ENCODE measurements at regions not wholly inside any gene's neighbourhood (a gene's known extent, or its start where the extent isn't known, plus 50 kb on each side); places are given as distances from the start of the nearest gene placed in this dataset.

DNA sequence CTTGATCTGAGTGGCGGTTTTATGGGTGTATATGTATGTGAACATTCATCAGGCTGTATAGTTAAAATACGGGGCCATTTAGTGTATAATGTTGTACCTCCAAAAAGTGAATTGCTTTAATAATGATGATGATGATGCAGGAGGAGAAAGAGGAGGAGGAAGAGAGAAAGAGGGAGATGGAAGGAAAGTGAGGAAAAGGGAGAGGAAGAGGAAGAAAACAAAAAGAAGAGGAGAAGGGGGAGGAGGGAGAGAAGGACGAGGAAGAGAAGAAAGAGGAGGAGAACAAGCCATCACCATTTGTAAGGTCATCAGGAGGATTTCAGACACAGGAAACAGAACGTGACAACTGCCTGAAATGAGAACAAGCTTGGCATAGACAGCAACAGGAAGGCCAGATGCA lies 168.4 kb upstream of the NCKAP5 start:
- TF ChIP-seq POLR2A (IDR thresholded peaks at IDR 0.05) = no peak
- TF ChIP-seq, protein P1, sequence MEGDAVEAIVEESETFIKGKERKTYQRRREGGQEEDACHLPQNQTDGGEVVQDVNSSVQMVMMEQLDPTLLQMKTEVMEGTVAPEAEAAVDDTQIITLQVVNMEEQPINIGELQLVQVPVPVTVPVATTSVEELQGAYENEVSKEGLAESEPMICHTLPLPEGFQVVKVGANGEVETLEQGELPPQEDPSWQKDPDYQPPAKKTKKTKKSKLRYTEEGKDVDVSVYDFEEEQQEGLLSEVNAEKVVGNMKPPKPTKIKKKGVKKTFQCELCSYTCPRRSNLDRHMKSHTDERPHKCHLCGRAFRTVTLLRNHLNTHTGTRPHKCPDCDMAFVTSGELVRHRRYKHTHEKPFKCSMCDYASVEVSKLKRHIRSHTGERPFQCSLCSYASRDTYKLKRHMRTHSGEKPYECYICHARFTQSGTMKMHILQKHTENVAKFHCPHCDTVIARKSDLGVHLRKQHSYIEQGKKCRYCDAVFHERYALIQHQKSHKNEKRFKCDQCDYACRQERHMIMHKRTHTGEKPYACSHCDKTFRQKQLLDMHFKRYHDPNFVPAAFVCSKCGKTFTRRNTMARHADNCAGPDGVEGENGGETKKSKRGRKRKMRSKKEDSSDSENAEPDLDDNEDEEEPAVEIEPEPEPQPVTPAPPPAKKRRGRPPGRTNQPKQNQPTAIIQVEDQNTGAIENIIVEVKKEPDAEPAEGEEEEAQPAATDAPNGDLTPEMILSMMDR (IDR thresholded peaks at IDR 0.05) = no peak

Data from upper lobe of left lung (tissue), 4 donors.